Fibroblast of villous mesenchyme (primary cell): ENCODE measurements at regions not wholly inside any gene's neighbourhood (a gene's known extent, or its start where the extent isn't known, plus 50 kb on each side); places are given as distances from the start of the nearest gene placed in this dataset.

Source experiments
- DNase-seq: peaks from one replicate; pipeline ENCODE4 v3.0.0-alpha.2; 2010; ENCODE audit warnings: low read depth
- H3K4me3 ChIP-seq: 2 replicates; pipeline ENCODE4 v1.5.1; 2011; ENCODE audit warnings: low read depth, mild to moderate bottlenecking, low read length
- TF ChIP-seq, protein P1 (sequence below): IDR thresholded peaks from 2 replicates; pipeline ENCODE4 v1.5.1; 2012; ENCODE audit warnings: low read depth, mild to moderate bottlenecking, low read length; ENCODE audit not compliant: insufficient read depth

DNA sequence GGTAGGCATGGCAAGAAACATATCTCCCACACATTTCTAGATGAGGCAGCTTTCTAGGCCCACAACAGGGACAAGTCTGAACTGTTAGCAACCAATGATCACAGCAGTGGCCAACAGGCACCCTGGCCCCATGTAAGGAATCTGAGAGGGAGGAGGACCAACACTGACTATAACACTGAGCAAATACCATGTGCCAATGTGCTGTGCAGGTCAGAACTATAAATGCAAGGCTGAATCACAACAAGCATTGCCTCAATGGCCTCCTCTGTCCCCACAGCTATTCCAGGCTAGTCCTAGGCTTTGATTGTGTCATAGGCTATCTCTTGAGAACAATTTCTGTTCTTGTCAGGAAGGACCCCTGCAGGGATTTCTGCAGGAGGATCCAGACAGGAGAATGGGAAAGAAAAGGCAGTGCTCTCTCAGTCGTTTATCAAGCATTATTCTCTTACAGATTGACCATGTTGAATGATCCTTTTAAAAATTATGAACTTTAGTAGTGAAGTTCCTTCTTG lies 221.2 kb downstream of the TLE1 start:
- TF ChIP-seq, protein P1, sequence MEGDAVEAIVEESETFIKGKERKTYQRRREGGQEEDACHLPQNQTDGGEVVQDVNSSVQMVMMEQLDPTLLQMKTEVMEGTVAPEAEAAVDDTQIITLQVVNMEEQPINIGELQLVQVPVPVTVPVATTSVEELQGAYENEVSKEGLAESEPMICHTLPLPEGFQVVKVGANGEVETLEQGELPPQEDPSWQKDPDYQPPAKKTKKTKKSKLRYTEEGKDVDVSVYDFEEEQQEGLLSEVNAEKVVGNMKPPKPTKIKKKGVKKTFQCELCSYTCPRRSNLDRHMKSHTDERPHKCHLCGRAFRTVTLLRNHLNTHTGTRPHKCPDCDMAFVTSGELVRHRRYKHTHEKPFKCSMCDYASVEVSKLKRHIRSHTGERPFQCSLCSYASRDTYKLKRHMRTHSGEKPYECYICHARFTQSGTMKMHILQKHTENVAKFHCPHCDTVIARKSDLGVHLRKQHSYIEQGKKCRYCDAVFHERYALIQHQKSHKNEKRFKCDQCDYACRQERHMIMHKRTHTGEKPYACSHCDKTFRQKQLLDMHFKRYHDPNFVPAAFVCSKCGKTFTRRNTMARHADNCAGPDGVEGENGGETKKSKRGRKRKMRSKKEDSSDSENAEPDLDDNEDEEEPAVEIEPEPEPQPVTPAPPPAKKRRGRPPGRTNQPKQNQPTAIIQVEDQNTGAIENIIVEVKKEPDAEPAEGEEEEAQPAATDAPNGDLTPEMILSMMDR, result no peak
- no peak overlapping the region for H3K4me3 ChIP-seq
- DNase-seq, result no peak

DNA sequence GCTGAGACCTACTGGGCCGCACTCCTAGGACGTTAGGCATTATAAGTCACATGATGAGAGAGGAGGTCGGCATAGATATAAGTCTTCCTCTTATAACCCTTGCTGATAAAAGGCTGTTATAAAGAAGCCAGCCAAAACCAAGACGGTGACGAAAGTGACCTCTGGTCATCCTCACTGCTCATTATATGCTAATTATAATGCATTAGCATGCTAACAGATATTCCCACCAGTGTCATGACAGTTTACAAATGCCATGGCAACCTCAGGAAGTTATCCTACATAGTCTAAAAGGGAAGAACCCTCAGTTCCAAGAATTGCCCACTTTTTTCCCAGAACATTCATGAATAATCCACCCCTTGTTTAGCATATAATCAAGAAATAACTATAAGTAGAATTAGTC lies 222.4 kb downstream of the TLE1 start:
- TF ChIP-seq, protein P1, result no peak
- H3K4me3 ChIP-seq, result no peak overlapping the region
- no peak for DNase-seq

DNA sequence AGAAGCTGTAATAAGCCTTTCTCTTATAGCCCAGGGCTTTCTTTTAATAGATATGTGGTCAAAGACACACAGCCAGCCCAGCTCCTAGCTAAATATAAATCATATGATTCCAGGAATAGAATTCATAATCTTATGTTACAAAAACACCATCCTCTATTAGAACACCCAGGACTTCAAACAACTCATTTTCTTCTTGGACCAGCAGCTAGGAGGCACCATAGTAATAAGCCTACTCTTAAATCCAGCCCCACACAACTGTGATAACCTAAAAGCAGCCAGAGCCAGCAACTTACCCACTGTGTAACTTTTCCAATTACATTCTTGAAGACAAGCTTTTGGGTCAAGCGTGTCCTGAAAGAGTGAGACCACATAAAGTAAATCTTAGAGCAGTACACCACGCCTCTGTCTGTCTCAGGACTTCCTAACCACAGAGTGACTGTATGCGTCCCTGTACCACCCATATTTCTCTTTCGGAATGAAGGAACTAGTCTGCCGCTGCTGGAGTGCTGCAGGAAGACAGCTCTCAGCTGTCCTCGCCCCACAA lies 223.8 kb downstream of the TLE1 start:
- peak; percentile 49 for DNase-seq
- TF ChIP-seq, protein P1, result peak; percentile 29
- no peak overlapping the region for H3K4me3 ChIP-seq

DNA sequence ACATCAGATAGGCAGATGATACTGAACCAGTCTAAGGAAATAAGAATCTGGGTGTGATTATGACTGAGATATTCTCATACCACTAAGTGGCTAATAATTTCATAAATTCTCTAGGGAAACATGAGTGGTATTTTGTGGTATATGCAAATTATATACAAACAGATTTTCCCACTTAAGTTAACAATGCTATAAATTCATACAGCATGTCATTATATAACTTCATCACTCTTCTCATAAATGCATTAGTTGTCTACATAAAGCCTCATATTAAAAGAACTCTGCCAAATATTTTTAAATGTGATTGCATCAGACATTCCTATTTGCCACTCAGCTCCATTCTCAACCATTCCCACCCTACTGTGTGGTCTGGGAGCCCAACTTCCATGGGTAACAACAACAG lies 226.5 kb downstream of the TLE1 start:
- no peak overlapping the region for H3K4me3 ChIP-seq
- DNase-seq, result peak; percentile 39
- TF ChIP-seq, protein P1, result no peak

DNA sequence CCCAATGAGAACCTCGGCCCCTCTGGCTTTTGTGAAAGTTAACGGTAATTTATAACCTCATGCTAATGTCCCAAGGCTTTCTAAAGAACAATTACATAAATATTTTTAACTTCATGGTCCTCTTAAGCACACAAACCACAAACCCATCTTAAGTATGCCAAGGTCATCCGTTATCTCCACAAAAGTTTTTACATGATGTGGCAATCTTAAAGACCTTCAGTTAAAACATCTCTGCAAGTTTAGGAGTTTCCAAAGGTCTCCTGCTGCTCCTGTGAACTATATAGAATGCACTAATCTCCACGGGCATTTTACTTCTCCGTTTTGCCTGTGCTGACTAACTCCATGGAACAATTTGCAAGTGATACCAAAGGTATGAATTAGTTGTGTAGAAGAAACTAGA lies 228.2 kb downstream of the TLE1 start:
- no peak overlapping the region for H3K4me3 ChIP-seq
- peak; percentile 82 for DNase-seq
- TF ChIP-seq, protein P1, result no peak

DNA sequence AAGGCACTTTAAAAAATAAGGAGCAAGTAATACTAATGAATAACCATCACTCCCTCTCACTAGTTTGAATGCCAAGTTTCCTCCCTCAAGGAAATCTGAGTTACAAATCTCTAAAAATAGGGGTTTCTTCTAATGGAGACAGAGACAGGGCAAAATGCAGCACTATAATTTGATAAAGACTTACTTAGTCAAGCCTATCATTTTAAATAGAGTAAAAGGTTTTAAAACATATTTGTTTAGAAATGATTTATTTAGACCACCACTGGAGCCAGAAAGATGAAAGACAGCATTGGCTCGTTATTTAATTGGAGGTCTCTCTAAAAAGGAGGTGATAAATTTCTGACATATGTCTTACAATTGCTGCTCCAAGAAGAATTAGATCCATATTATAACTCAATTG lies 228.7 kb downstream of the TLE1 start:
- no peak overlapping the region for H3K4me3 ChIP-seq
- TF ChIP-seq, protein P1, result no peak

DNA sequence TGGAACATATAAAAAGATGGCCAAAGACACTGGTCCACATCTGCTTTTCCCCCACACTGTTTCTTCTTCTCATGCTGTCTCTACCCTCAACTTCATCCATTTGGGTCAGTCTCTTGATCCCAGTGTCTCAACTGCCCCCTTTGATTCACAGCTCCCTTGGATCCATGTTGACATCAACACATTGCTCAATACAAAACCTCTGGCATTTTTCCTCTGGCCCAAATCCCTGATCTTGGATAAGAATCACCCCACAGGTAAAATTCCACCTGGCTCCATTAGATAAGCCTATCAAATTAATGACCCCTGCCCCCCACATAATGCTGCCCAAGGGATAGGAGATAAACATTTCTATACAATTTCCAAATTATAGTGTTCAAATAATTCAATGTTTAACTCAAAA lies 229.8 kb downstream of the TLE1 start:
- no peak overlapping the region for H3K4me3 ChIP-seq
- TF ChIP-seq, protein P1, result no peak
- DNase-seq, result no peak

More for the DNA sequence above, 228.7 kb downstream of the TLE1 start:
- DNase-seq, result no peak
